ENCODE measurements at regions not wholly inside any gene's neighbourhood (a gene's known extent, or its start where the extent isn't known, plus 50 kb on each side); places are given as distances from the start of the nearest gene placed in this dataset.

DNA sequence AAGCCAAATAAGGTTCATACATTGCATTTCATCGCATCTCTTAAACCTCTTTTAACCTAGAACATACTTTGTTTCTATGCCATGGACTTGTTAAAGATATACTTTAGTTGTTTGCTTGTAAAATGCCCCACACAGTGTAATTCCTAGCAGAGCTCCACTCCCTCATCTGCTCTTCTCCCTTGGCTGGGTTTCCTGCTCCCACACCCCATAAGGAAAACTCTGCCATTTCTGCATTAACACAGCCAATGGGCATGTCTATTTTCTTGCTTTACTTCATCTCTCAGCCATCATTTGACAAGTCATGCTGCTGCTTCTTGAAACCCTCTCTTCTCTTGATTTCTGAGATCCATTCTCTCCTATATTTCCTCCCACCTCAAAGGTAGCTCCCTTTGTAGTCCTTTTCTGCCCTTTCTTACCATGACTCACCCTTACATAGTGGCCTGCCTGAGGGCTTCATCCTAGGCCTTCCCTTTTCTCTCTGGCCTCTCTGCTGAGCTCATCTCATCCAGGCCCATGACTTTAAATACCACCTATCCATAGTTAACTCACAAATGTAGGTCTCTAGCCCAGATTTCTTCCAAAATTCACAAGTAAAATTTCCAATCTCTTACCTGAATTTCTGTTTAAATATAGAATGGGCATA is 471.4 kb downstream of the ADRA2A start:
- TF ChIP-seq, protein P1, sequence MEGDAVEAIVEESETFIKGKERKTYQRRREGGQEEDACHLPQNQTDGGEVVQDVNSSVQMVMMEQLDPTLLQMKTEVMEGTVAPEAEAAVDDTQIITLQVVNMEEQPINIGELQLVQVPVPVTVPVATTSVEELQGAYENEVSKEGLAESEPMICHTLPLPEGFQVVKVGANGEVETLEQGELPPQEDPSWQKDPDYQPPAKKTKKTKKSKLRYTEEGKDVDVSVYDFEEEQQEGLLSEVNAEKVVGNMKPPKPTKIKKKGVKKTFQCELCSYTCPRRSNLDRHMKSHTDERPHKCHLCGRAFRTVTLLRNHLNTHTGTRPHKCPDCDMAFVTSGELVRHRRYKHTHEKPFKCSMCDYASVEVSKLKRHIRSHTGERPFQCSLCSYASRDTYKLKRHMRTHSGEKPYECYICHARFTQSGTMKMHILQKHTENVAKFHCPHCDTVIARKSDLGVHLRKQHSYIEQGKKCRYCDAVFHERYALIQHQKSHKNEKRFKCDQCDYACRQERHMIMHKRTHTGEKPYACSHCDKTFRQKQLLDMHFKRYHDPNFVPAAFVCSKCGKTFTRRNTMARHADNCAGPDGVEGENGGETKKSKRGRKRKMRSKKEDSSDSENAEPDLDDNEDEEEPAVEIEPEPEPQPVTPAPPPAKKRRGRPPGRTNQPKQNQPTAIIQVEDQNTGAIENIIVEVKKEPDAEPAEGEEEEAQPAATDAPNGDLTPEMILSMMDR (IDR thresholded peaks at IDR 0.05), result no peak
- TF ChIP-seq POLR2A (IDR thresholded peaks at IDR 0.05), result no peak
- TF ChIP-seq EP300 (IDR thresholded peaks at IDR 0.05), result no peak

All from upper lobe of left lung (tissue), 4 donors.